ENCODE measurements at regions not wholly inside any gene's neighbourhood (a gene's known extent, or its start where the extent isn't known, plus 50 kb on each side); places are given as distances from the start of the nearest gene placed in this dataset.

DNA sequence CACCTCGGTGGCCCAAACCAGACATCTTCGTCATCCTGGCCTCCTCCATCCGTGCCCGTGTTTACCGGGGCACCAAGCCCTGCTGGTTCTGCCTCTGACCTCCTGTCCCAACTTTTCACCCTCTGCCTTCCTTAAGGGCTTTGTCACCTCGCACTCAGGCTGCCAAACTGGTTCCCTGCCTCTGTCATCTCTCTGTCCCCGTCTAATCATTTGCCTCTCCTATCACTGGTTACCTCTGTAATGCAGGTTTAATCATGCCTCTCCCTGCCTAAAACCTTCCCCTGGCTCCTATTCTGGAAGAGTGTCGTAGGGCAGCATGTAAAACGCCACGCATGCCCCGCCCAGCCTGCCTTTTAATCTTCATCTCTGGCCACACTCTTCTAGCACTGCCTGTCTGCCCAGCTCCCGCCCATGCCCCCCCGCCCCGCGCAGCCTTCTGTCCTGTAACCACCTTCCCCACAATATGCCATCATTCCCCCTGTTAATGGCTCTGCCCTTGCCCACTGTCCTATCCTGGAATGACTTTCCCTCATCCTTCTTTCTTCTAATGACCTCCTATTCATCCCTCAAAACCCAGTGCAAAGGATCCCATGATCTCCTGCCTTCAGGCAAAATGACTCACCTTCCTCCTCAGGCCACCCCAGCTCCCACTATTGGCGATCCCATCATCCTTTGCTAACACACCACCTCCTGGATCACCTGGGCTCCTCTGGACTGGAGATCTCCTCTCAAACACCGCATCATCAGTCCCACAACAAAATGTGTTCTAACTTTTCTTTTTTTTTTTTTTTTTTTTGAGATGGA, 66.7 kb downstream of the PEX11G start:
- H3K27ac ChIP-seq (ENCODE audit: low read length) = no peak overlapping the region
- H3K27me3 ChIP-seq (ENCODE audit: control insufficient read depth, insufficient read depth, low read length) = no peaks in the 10 kb centered on the region
- TF ChIP-seq REST (IDR thresholded peaks at IDR 0.05; ENCODE audit: insufficient read depth in 1 of 2, low read depth in 2 of 2, low read length in 1 of 2) (no peak), POLR2AphosphoS5 (IDR thresholded peaks at IDR 0.05; ENCODE audit: low read depth, low read length) (no peak), CTCF (IDR thresholded peaks at IDR 0.05) (no peak), SIN3A (IDR thresholded peaks at IDR 0.05; ENCODE audit: borderline replicate concordance, insufficient read depth, low read depth, low read length) (no peak), TCF7L2 (IDR thresholded peaks at IDR 0.05; ENCODE audit: low read depth, low read length) (no peak)
- no peaks in the 10 kb centered on the region for H3K9me3 ChIP-seq (ENCODE audit: control insufficient read depth, insufficient read depth, low read depth, low read length)
- BruUV-seq (replicated peaks) = no TSS peak
- in situ Hi-C loops (cut with HindIII; ENCODE audit: low pct_unique_long_range_greater_than_20kb, low sequenced_read_pairs) (no loop called here), intact Hi-C loops (cut with micrococcal nuclease; ENCODE audit: unreplicated experiment) (no loop called here)
- no peaks in the 10 kb centered on the region for H3K36me3 ChIP-seq (ENCODE audit: control insufficient read depth, insufficient read depth, low read length)
- peak; percentile 42; the same call in 1 of the 2 replicates for ATAC-seq
- ChIA-PET POLR2A (no interaction called here), CTCF (no interaction called here)
- H3K4me1 ChIP-seq (ENCODE audit: control insufficient read depth, insufficient read depth, low read length) = no peaks in the 10 kb centered on the region
- H3K4me3 ChIP-seq (ENCODE audit: low read depth in 2 of 2, low read length in 2 of 2) = no peak overlapping the region
- DNase-seq (ENCODE audit: low read depth, low spot score) = no peak
